HepG2 (cell line): ENCODE measurements at regions not wholly inside any gene's neighbourhood (a gene's known extent, or its start where the extent isn't known, plus 50 kb on each side); places are given as distances from the start of the nearest gene placed in this dataset.

Source experiments
- JUNB ChIP-seq: sonication (generic); formaldehyde crosslinking; IDR thresholded peaks from 2 replicates; pipeline ENCODE4 v1.8.0; 2022; ENCODE audit warnings: missing genetic modification reagents, mild to moderate bottlenecking, borderline replicate concordance
- MLXIP ChIP-seq: sonication (generic); formaldehyde crosslinking; IDR thresholded peaks from 2 replicates; pipeline ENCODE4 v1.9.0; 2021; ENCODE audit warnings: missing genetic modification reagents, borderline replicate concordance
- MTA3 ChIP-seq: sonication (generic); formaldehyde crosslinking; IDR thresholded peaks from 2 replicates; pipeline ENCODE4 v1.4.0; 2020; ENCODE audit warnings: missing genetic modification reagents
- POLR2A ChIP-seq, 2 experiments: IDR thresholded peaks; 2 replicates each; pipeline ENCODE4 v1.6.1; 2011; ENCODE audit warnings: low read depth in 2 of 2, low read length in 2 of 2, mild to moderate bottlenecking in 1 of 2, moderate library complexity in 1 of 2; ENCODE audit not compliant: insufficient read depth in 1 of 2
- REL ChIP-seq: sonication (generic); formaldehyde crosslinking; conservative IDR thresholded peaks from 2 replicates; pipeline ENCODE4 v1.8.0; 2022; ENCODE audit warnings: mild to moderate bottlenecking, missing genetic modification reagents, moderate library complexity
- RFX5 ChIP-seq: IDR thresholded peaks from 2 replicates; pipeline ENCODE4 v1.6.1; 2011; ENCODE audit warnings: low read depth, low read length, improper control_type of control experiment
- RFXAP ChIP-seq: sonication (generic); formaldehyde crosslinking; IDR thresholded peaks from 2 replicates; pipeline ENCODE4 v1.4.0; 2020; ENCODE audit warnings: missing genetic modification reagents, borderline replicate concordance
- SMARCE1 ChIP-seq: fragments of 450-650 bp; IDR thresholded peaks from 2 replicates; pipeline ENCODE4 v1.6.1; 2017; ENCODE audit warnings: borderline replicate concordance
- SNAPC5 ChIP-seq: sonication (generic); formaldehyde crosslinking; IDR thresholded peaks from 2 replicates; pipeline ENCODE4 v1.8.1; 2023; ENCODE audit warnings: mild to moderate bottlenecking, missing genetic modification reagents, borderline replicate concordance
- TAF1 ChIP-seq: sonication (generic); formaldehyde crosslinking; IDR thresholded peaks from 2 replicates; pipeline ENCODE4 v1.4.0; 2020; ENCODE audit warnings: missing genetic modification reagents
- USF2 ChIP-seq, 2 experiments: sonication (generic) in 1 of 2; formaldehyde crosslinking in 1 of 2; IDR thresholded peaks; 2 replicates each; pipeline versions ENCODE4 v1.5.1 to v1.6.1; 2011 to 2020; ENCODE audit warnings: borderline replicate concordance in 1 of 2, low read depth in 1 of 2, low read length in 1 of 2, mild to moderate bottlenecking in 1 of 2, missing genetic modification reagents in 1 of 2, moderate library complexity in 1 of 2
- ZNF274 ChIP-seq: sonication (generic); formaldehyde crosslinking; IDR thresholded peaks from 2 replicates; pipeline ENCODE4 v1.5.1; 2020; ENCODE audit warnings: mild to moderate bottlenecking, missing genetic modification reagents

GRCh38 chr7:136308230-136308629, 331.1 kb upstream of the MTPN start:
- no peak for TF ChIP-seq JUNB (CRISPR knock-in tag)
- TF ChIP-seq RFX5, result no peak
- no peak for TF ChIP-seq MTA3 (CRISPR knock-in tag)
- TF ChIP-seq ZNF274, result no peak
- TF ChIP-seq SNAPC5, result no peak
- TF ChIP-seq TAF1, result no peak
- TF ChIP-seq POLR2A (IDR thresholded peaks at IDR 0.05; ENCODE audit: insufficient read depth in 1 of 2, low read depth in 2 of 2, low read length in 2 of 2), result no peak
- TF ChIP-seq MLXIP (CRISPR knock-in tag), result no peak
- TF ChIP-seq RFXAP (CRISPR knock-in tag), result no peak
- TF ChIP-seq SMARCE1, result no peak
- no peak for TF ChIP-seq USF2 (IDR thresholded peaks at IDR 0.05; ENCODE audit: low read depth, low read length)
- no peak for TF ChIP-seq USF2 (CRISPR knock-in tag; IDR thresholded peaks at IDR 0.05; ENCODE audit: borderline replicate concordance)
- no peak for TF ChIP-seq REL
